IMR-90 (cell line): ENCODE measurements at regions not wholly inside any gene's neighbourhood (a gene's known extent, or its start where the extent isn't known, plus 50 kb on each side); places are given as distances from the start of the nearest gene placed in this dataset.

ENCODE experiments used
- ATAC-seq: fragments of 200-7000 bp; cut with Tn5 transposase; 2 replicates; pipeline ENCODE4 v1.9.1; 2020; ENCODE audit warnings: low read depth, mild to moderate bottlenecking, moderate library complexity
- BruUV-seq: library from RNA; stranded (reverse); fragments of 400-500 nt; replicated peaks from 2 replicates; lab custom pipeline; 2021; lab: Mats Ljungman, UMichigan
- CTCF ChIA-PET: fragments of 300-600 bp; formaldehyde crosslinking; extraction: SDS; loops from one replicate; lab custom pipeline; 2021; ENCODE audit warnings: antibody characterized with exemption; lab: Yijun Ruan, JAX
- POLR2A ChIA-PET: fragments of 300-600 bp; sonication (Branson Sonifier 250); formaldehyde crosslinking; loops from one replicate; lab custom pipeline; 2022; ENCODE audit warnings: antibody characterized with exemption; ENCODE audit not compliant: unreplicated experiment; lab: Charles Lee
- DNase-seq: peaks from one replicate; pipeline ENCODE4 v3.0.0; 2013
- H2AFZ ChIP-seq: replicated peaks from 2 replicates; pipeline ENCODE3; 2013; ENCODE audit warnings: low read length, mild to moderate bottlenecking; ENCODE audit not compliant: poor library complexity
- H2AK5ac ChIP-seq: 2 replicates; pipeline ENCODE4 v1.6.1; 2013; ENCODE audit warnings: low read depth, low read length, inconsistent platforms
- H2AK9ac ChIP-seq: replicated peaks from 2 replicates; pipeline ENCODE3; 2013; ENCODE audit warnings: mild to moderate bottlenecking, low read depth, low read length, moderate library complexity; ENCODE audit not compliant: poor library complexity
- H2BK120ac ChIP-seq: 2 replicates; pipeline ENCODE4 v1.6.1; 2013; ENCODE audit warnings: low read depth, low read length, inconsistent platforms
- H2BK15ac ChIP-seq: 3 replicates; pipeline ENCODE4 v1.6.1; 2013; ENCODE audit warnings: low read depth, low read length, inconsistent platforms
- H2BK20ac ChIP-seq: 2 replicates; pipeline ENCODE4 v1.6.1; 2013; ENCODE audit warnings: low read depth, mild to moderate bottlenecking, inconsistent platforms, low read length, moderate library complexity
- H2BK5ac ChIP-seq: 2 replicates; pipeline ENCODE4 v1.6.1; 2013; ENCODE audit warnings: mild to moderate bottlenecking, low read depth, low read length, inconsistent platforms; ENCODE audit not compliant: poor library complexity, severe bottlenecking
- H3K14ac ChIP-seq: replicated peaks from 2 replicates; pipeline ENCODE4 v1.6.1; 2013; ENCODE audit warnings: low read depth, low read length, inconsistent platforms
- H3K18ac ChIP-seq: 2 replicates; pipeline ENCODE4 v1.6.1; 2013; ENCODE audit warnings: low read depth, low read length, control low read depth
- H3K23ac ChIP-seq: 2 replicates; pipeline ENCODE4 v1.6.1; 2013; ENCODE audit warnings: low read depth, low read length, inconsistent platforms
- H3K27ac ChIP-seq: 2 replicates; pipeline ENCODE4 v1.5.1; 2013; ENCODE audit warnings: mild to moderate bottlenecking, control low read depth, low read length; ENCODE audit not compliant: insufficient read depth
- H3K27me3 ChIP-seq: 2 replicates; pipeline ENCODE4 v1.6.1; 2013; ENCODE audit warnings: low read length; ENCODE audit not compliant: control insufficient read depth, insufficient read depth
- H3K36me3 ChIP-seq: 2 replicates; pipeline ENCODE4 v1.6.1; 2013; ENCODE audit warnings: low read length, mixed read lengths; ENCODE audit not compliant: control insufficient read depth, insufficient read depth
- H3K4ac ChIP-seq: 2 replicates; pipeline ENCODE4 v1.6.1; 2013; ENCODE audit warnings: low read depth, low read length, inconsistent platforms
- H3K4me1 ChIP-seq: 2 replicates; pipeline ENCODE4 v1.6.1; 2013; ENCODE audit warnings: low read length, mixed read lengths; ENCODE audit not compliant: control insufficient read depth, insufficient read depth
- H3K4me2 ChIP-seq: 2 replicates; pipeline ENCODE4 v1.6.1; 2013; ENCODE audit warnings: low read depth, mild to moderate bottlenecking, control low read depth, low read length, moderate library complexity
- H3K4me3 ChIP-seq: 2 replicates; pipeline ENCODE4 v1.5.1; 2013; ENCODE audit warnings: low read depth, mild to moderate bottlenecking, control low read depth, low read length, moderate library complexity; ENCODE audit not compliant: insufficient read depth
- H3K56ac ChIP-seq: 2 replicates; pipeline ENCODE4 v1.6.1; 2013; ENCODE audit warnings: low read length, inconsistent platforms; ENCODE audit not compliant: insufficient read depth; ENCODE audit errors: extremely low read depth
- H3K79me1 ChIP-seq, 2 experiments: 2 replicates each; pipeline ENCODE4 v1.6.1; 2013; ENCODE audit warnings: low read length in 2 of 2, inconsistent platforms in 1 of 2, low read depth in 1 of 2
- H3K9ac ChIP-seq: 2 replicates; pipeline ENCODE4 v1.6.1; 2013; ENCODE audit warnings: low read depth, low read length, control low read depth
- H3K9me1 ChIP-seq: 2 replicates; pipeline ENCODE4 v1.6.1; 2013; ENCODE audit warnings: low read length, inconsistent platforms; ENCODE audit not compliant: insufficient read depth
- H3K9me3 ChIP-seq: 2 replicates; pipeline ENCODE4 v1.6.1; 2013; ENCODE audit warnings: low read length; ENCODE audit not compliant: control insufficient read depth, insufficient read depth
- H4K20me1 ChIP-seq: 2 replicates; pipeline ENCODE4 v1.6.1; 2013; ENCODE audit warnings: low read length, inconsistent platforms; ENCODE audit not compliant: insufficient read depth
- H4K5ac ChIP-seq: 2 replicates; pipeline ENCODE4 v1.6.1; 2013; ENCODE audit warnings: mild to moderate bottlenecking, low read depth, low read length, control low read depth
- H4K8ac ChIP-seq, 2 experiments: 2 replicates each; pipeline ENCODE4 v1.6.1; 2013; ENCODE audit warnings: low read depth in 2 of 2, low read length in 2 of 2, control low read depth in 1 of 2, inconsistent platforms in 1 of 2
- H4K91ac ChIP-seq: 2 replicates; pipeline ENCODE4 v1.6.1; 2013; ENCODE audit warnings: low read depth, low read length, inconsistent platforms; ENCODE audit not compliant: insufficient read depth
- CEBPB ChIP-seq: IDR thresholded peaks from 2 replicates; pipeline ENCODE4 v1.6.1; 2012; ENCODE audit warnings: low read depth, low read length, improper control_type of control experiment
- CHD1 ChIP-seq: IDR thresholded peaks from 2 replicates; pipeline ENCODE4 v1.6.1; 2012; ENCODE audit warnings: low read depth, low read length, improper control_type of control experiment
- MAFK ChIP-seq: IDR thresholded peaks from 2 replicates; pipeline ENCODE4 v1.6.1; 2012; ENCODE audit warnings: low read depth, low read length, improper control_type of control experiment
- NFE2L2 ChIP-seq: fragments of 150-350 bp; IDR thresholded peaks from 2 replicates; pipeline ENCODE4 v1.6.1; 2016; ENCODE audit warnings: low read depth, mild to moderate bottlenecking, low read length
- POLR2A ChIP-seq: IDR thresholded peaks from 2 replicates; pipeline ENCODE4 v1.6.1; 2012; ENCODE audit warnings: mild to moderate bottlenecking, low read depth, low read length
- RCOR1 ChIP-seq: IDR thresholded peaks from 2 replicates; pipeline ENCODE4 v1.6.1; 2012; ENCODE audit warnings: mild to moderate bottlenecking, low read length, improper control_type of control experiment; ENCODE audit not compliant: insufficient replicate concordance
- SMC3 ChIP-seq: fragments of 150-350 bp; IDR thresholded peaks from 2 replicates; pipeline ENCODE4 v1.6.1; 2016; ENCODE audit warnings: low read depth, mild to moderate bottlenecking, antibody characterized with exemption, low read length, moderate library complexity
- WGBS, 2 experiments: methylation state at CpG; one replicate each; pipeline versions ENCODE4 v1.1.5 to v1.1.7; 2013; ENCODE audit warnings: missing lambda C conversion rate in 2 of 2; ENCODE audit not compliant: insufficient read length in 1 of 2; ENCODE audit errors: extremely low coverage in 2 of 2; 5-methylcytosine and 5-hydroxymethylcytosine counted together
- dilution Hi-C: fragments of 300-500 bp; cut with HindIII; formaldehyde crosslinking; loops from one replicate; pipeline ENCODE4 v1.14.3; 2018; ENCODE audit warnings: low sequenced_read_pairs; ENCODE audit not compliant: unreplicated experiment
- in situ Hi-C: fragments of 300-500 bp; cut with MboI; formaldehyde crosslinking; loops from 3 replicates; pipeline ENCODE4 v1.14.3; 2019; ENCODE audit warnings: low sequenced_read_pairs, inconsistent platforms, mixed read lengths
- intact Hi-C: fragments of 100-400 bp; cut with micrococcal nuclease; formaldehyde crosslinking; loops from 2 replicates; pipeline ENCODE4 v1.10.0; 2022
- TF ChIP-seq, protein P1 (sequence below): conservative IDR thresholded peaks from 2 replicates; pipeline ENCODE4 v1.5.1; 2012; ENCODE audit warnings: mild to moderate bottlenecking, low read depth, low read length, improper control_type of control experiment

DNA sequence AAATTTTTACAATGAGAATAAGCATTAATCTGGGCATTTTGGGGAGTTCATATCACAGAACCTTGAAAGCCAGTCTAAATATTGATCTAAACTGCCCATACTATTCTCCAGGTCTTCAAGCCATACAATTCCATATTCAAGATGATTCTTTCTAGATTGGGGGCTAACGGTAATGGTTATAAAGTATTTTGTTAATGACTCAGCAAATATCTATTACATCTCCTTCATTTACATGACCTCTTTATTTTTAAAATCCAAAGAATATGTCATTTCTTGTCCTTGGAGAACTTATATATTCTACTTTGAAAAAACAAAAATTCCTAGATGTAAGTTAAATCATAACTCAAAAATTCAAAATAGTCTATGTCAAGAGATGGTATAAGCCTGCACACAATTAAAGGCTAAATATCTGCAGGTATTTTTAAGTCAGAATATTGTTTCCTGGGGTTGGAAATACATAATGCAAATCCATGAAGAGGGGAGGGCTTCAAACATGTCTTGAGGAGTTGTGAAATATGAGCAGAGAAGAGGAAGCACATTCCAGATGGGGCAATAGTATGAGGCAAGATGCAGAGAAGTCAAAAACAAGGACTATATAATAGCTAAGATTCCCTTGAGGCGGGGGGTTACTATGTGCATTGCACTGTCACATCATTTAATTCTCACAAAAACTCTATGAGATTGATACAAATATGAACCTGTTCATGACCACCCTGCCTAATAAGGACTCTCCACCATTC is 526.4 kb downstream of the NR2F1-AS1 start:
- Histone ChIP-seq H2AK5ac (no peak overlapping the region), H3K36me3 (no peaks in the 10 kb centered on the region), H2BK5ac (peak overlapping the region; percentile 83), H3K27me3 (no peaks in the 10 kb centered on the region), H3K56ac (no peak overlapping the region), H3K23ac (no peak overlapping the region), H3K4me2 (no peak overlapping the region; the same call in 1 of the 2 replicates), H2BK15ac (0 out of 3 replicates have a peak overlapping the region, but pooled peaks have one; percentile 84), H4K8ac (0 out of 4 replicates have a peak overlapping the region, but pooled peaks of 1 of the 2 experiments have one; percentile 17), H2BK20ac (peak overlapping the region; percentile 51; the same call in 1 of the 2 replicates), H3K14ac (0 out of 2 replicates have a peak overlapping the region, but pooled peaks have one; percentile 60), H4K91ac (0 out of 2 replicates have a peak overlapping the region, but pooled peaks have one; percentile 15), H3K9ac (no peak overlapping the region), H3K4me1 (peaks cover 7% of the 10 kb centered on the region), H4K5ac (peak overlapping the region; percentile 64), H2AK9ac (no peak overlapping the region), H3K18ac (peak overlapping the region; percentile 86), H4K20me1 (no peaks in the 10 kb centered on the region), H2BK120ac (peak overlapping the region; percentile 57), H2AFZ (no peak overlapping the region), H3K4ac (peak overlapping the region; percentile 64; the same call in 1 of the 2 replicates), H3K79me1 (no peaks in the 10 kb centered on the region), H3K27ac (peak overlapping the region; percentile 66; the same call in 1 of the 2 replicates), H3K4me3 (no peak overlapping the region), H3K9me3 (no peaks in the 10 kb centered on the region), H3K9me1 (no peaks in the 10 kb centered on the region)
- no CpG with 5 or more reads among the region's 2 CpGs for WGBS, 2 experiments
- in situ Hi-C loops (no loop called here), intact Hi-C loops (loop anchor here (5.0 to 10.0 kb wide), 3 partner anchors 137 to 370 kb away; no protein-coding TSS in a partner anchor), dilution Hi-C loops (no loop called here)
- CTCF ChIA-PET = no interaction called here
- POLR2A ChIA-PET = interaction anchor here (0.6 kb wide), 1 partner anchor 458 kb away, joined by 3 read pairs; no protein-coding TSS in a partner anchor
- no peak for TF ChIP-seq SMC3
- TF ChIP-seq NFE2L2 = peak; percentile 88
- peak; percentile 79 for TF ChIP-seq CEBPB
- TF ChIP-seq CHD1 = no peak
- TF ChIP-seq POLR2A = no peak
- peak; percentile 81 for TF ChIP-seq MAFK
- no peak for TF ChIP-seq RCOR1
- TF ChIP-seq, protein P1, sequence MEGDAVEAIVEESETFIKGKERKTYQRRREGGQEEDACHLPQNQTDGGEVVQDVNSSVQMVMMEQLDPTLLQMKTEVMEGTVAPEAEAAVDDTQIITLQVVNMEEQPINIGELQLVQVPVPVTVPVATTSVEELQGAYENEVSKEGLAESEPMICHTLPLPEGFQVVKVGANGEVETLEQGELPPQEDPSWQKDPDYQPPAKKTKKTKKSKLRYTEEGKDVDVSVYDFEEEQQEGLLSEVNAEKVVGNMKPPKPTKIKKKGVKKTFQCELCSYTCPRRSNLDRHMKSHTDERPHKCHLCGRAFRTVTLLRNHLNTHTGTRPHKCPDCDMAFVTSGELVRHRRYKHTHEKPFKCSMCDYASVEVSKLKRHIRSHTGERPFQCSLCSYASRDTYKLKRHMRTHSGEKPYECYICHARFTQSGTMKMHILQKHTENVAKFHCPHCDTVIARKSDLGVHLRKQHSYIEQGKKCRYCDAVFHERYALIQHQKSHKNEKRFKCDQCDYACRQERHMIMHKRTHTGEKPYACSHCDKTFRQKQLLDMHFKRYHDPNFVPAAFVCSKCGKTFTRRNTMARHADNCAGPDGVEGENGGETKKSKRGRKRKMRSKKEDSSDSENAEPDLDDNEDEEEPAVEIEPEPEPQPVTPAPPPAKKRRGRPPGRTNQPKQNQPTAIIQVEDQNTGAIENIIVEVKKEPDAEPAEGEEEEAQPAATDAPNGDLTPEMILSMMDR = no peak
- no TSS peak for BruUV-seq
- DNase-seq (peak; percentile 51), ATAC-seq (no peak)
